Neuron (in vitro differentiated cells): ENCODE measurements at regions not wholly inside any gene's neighbourhood (a gene's known extent, or its start where the extent isn't known, plus 50 kb on each side); places are given as distances from the start of the nearest gene placed in this dataset.

Source experiments
- H2AFZ ChIP-seq: one replicate; pipeline ENCODE4 v1.6.1; 2013; ENCODE audit warnings: low read depth, mild to moderate bottlenecking, inconsistent platforms, low read length, moderate library complexity
- H3K27me3 ChIP-seq: one replicate; pipeline ENCODE4 v1.6.1; 2013; ENCODE audit warnings: low read length; ENCODE audit not compliant: insufficient read depth
- H3K36me3 ChIP-seq: one replicate; pipeline ENCODE4 v1.6.1; 2013; ENCODE audit warnings: low read length; ENCODE audit not compliant: insufficient read depth
- H3K4me1 ChIP-seq: one replicate; pipeline ENCODE4 v1.6.1; 2013; ENCODE audit warnings: low read length; ENCODE audit not compliant: insufficient read depth
- H3K4me3 ChIP-seq: 2 replicates; pipeline ENCODE4 v1.5.1; 2013; ENCODE audit warnings: mild to moderate bottlenecking, low read length, moderate library complexity
- H3K9me3 ChIP-seq: one replicate; pipeline ENCODE4 v1.6.1; 2013; ENCODE audit warnings: low read length

DNA sequence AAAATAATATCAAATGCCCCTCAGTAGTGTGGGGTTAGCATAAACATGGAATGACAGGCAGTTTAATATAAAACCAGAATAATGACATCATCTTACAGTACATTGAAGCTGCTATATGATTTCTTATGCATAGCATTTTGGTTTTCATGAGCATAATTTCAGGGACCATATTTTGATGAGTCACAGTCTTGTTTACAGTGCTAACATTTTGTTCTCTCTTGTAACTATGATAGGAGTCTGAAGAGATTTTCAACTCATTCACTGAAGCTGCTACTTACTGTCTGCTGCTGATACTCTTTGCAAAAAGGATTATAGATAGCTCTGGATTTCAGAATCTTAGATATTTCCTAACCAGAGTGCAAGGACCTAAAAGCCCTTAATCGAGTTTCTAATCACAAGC is 92.6 kb upstream of the CCDC54 start:
- Histone ChIP-seq H3K4me3 (no peak overlapping the region), H2AFZ (no peak overlapping the region), H3K27me3 (no peaks in the 10 kb centered on the region), H3K4me1 (no peaks in the 10 kb centered on the region), H3K9me3 (no peaks in the 10 kb centered on the region), H3K36me3 (no peaks in the 10 kb centered on the region)

DNA sequence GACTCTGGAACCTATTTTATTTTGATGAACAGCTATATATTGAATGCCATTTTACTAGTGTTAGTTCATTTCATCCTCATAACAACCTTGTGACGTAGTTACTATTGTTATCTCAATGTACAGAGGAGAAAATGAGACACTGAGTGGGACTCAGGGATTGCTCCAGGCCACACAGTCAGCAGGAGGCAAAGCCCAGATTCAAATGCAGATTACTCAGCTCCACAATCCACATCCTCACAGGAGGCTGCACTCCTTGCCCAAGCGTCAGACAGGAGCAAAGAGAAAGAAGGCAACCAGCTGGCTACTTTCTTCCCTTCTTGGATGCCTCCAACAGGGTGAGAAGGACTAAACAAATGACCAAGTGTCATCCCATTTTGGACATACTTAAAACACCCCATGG is 92.0 kb upstream of the CCDC54 start:
- Histone ChIP-seq H3K4me3 (no peak overlapping the region), H3K4me1 (no peaks in the 10 kb centered on the region), H3K36me3 (no peaks in the 10 kb centered on the region), H3K9me3 (no peaks in the 10 kb centered on the region), H3K27me3 (no peaks in the 10 kb centered on the region), H2AFZ (no peak overlapping the region)

DNA sequence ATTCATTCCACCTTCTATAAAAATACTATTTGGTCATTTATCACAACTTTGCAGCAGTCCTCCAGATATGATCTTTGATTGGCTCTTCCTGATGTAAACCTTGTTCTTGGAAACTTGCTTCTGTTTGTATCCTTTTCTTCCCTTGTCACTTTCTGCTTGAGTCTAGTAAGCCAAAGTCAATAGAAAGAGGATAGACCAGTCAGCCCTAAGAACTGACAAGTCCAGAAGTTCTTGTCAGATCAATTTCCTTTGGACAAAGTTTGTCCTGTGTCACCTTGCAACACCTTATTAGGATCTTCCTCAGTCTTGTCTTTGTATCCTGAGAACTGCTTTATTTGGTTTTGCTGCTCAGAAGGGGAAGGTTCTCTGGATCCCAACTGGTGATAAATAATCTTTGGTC is 87.9 kb upstream of the CCDC54 start:
- H3K4me3 ChIP-seq: no peak overlapping the region
- no peaks in the 10 kb centered on the region for H3K36me3 ChIP-seq
- no peaks in the 10 kb centered on the region for H3K4me1 ChIP-seq
- no peaks in the 10 kb centered on the region for H3K27me3 ChIP-seq
- no peaks in the 10 kb centered on the region for H3K9me3 ChIP-seq
- no peak overlapping the region for H2AFZ ChIP-seq

DNA sequence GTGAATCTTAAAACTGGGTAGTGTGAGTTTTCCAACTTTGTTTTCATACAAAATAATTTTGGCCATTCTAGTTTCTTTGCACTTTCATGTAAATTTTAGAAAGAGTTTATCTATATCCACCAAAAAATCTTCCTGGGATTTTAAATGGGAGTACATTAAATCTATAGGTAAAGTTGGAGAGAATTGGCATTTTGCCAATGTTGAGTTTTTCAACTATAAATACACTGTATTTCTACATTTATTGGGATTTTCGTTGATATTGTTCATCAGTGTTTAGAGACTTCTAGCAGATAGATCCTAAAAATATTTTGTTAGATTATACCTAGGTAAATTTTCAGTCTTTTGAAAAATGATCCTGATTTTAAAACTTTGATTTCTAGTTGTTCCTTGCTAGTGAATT is 83.1 kb upstream of the CCDC54 start:
- no peaks in the 10 kb centered on the region for H3K4me1 ChIP-seq
- H3K4me3 ChIP-seq: no peak overlapping the region
- H3K27me3 ChIP-seq: no peaks in the 10 kb centered on the region
- H3K36me3 ChIP-seq: no peaks in the 10 kb centered on the region
- no peaks in the 10 kb centered on the region for H3K9me3 ChIP-seq
- H2AFZ ChIP-seq: no peak overlapping the region

DNA sequence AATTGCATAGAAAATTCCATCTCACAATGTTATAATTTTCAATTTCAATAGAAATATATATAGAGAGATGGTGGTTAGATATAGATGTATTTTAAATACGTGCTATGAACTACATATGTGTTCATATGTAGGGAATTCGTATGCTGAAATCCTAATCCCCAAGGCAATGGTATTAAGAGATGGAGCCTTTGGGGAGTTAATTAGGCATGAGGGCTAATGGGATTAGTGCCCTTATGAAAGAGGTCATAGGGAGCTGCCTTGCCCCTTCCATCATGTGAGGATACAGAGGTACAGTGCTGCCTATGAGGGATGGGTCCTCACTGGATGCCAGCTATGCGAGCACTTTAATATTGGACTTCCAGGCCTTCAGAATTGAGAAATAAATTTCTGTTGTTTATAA is 79.6 kb upstream of the CCDC54 start:
- Histone ChIP-seq H3K4me3 (no peak overlapping the region), H3K36me3 (no peaks in the 10 kb centered on the region), H3K9me3 (no peaks in the 10 kb centered on the region), H3K27me3 (no peaks in the 10 kb centered on the region), H2AFZ (no peak overlapping the region), H3K4me1 (no peaks in the 10 kb centered on the region)

DNA sequence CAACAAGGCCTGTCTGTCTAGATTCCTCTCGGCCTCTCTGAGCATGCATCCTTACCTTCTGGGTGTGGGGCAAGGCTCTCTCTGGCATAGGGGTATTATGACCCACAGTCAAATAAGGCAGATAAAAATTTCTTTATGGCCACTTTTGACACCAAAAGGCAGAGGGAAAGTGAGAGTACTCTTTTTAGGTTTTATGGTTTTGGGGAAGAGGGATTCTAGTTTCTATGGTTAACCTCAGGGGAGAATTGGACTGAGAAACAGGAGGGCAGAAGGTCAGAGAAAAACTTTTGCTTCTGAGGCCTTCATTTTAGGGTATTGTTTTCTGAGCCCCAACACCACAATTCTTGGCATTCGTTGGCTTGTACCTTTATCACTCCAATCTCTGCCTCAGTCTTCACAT is 70.0 kb upstream of the CCDC54 start:
- H2AFZ ChIP-seq: no peak overlapping the region
- H3K9me3 ChIP-seq: no peaks in the 10 kb centered on the region
- H3K4me3 ChIP-seq: no peak overlapping the region
- H3K27me3 ChIP-seq: no peaks in the 10 kb centered on the region
- H3K36me3 ChIP-seq: no peaks in the 10 kb centered on the region
- H3K4me1 ChIP-seq: no peaks in the 10 kb centered on the region

DNA sequence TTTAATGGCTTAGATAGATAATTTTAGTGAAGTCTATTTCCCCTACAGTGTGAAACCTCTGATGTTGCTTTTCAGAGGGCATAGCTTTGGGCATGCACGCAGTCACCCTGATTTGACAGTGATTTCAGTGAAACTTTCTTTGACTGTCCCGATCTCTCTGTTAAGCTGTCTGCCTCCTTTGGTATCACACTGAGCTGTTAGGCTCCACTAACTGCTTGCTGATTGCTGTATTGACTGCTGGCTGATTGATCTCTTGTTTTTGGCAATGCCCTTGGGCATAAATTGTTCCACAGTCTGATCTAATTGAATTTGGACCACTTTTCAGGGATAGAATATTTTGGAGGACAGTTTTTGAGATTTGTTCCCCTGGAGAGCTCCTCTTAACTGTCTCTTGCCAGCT is 68.5 kb upstream of the CCDC54 start:
- H3K9me3 ChIP-seq: no peaks in the 10 kb centered on the region
- no peak overlapping the region for H2AFZ ChIP-seq
- H3K4me1 ChIP-seq: no peaks in the 10 kb centered on the region
- no peak overlapping the region for H3K4me3 ChIP-seq
- H3K36me3 ChIP-seq: no peaks in the 10 kb centered on the region
- no peaks in the 10 kb centered on the region for H3K27me3 ChIP-seq

DNA sequence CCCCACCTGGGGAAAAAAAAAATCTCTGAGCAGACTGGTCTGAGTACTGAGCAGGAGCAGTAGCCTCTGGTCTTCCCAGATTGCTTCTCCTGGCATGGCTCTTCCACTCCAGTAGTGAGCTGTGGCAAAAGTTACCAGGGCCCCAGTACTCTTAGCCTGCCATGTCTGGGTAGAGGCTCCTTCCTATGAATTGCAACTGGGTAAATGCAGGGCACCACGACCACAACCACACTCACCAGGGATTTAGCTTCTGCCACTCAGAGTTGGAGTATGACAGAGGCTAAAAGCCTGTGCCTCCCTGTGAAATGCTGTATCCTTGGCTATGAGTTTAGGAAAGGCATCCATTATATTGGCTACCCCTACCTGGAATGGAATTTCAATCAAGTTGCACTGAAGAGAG is 67.9 kb upstream of the CCDC54 start:
- H3K9me3 ChIP-seq: no peaks in the 10 kb centered on the region
- no peak overlapping the region for H3K4me3 ChIP-seq
- H3K4me1 ChIP-seq: no peaks in the 10 kb centered on the region
- H2AFZ ChIP-seq: no peak overlapping the region
- no peaks in the 10 kb centered on the region for H3K27me3 ChIP-seq
- H3K36me3 ChIP-seq: no peaks in the 10 kb centered on the region

DNA sequence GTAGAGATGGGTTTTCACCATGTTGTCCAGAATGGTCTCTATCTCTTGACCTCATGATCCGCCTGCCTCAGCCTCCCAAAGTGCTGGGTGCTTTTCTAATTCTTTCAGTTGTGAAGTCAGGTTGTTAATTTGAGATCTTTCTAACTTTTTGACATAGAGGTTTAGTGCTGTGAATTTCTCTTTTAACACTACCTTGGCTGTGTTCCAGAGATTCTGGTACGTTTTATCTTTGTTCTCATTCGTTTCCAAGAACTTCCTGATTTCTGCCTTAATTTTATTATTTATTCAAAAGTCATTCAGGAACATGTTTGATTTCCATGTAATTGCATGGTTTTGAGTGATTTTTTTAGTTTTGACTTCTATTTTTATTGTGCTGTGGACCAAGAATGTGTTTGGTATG is 63.5 kb upstream of the CCDC54 start:
- H3K27me3 ChIP-seq: no peaks in the 10 kb centered on the region
- H2AFZ ChIP-seq: no peak overlapping the region
- H3K4me1 ChIP-seq: no peaks in the 10 kb centered on the region
- no peaks in the 10 kb centered on the region for H3K9me3 ChIP-seq
- H3K36me3 ChIP-seq: no peaks in the 10 kb centered on the region
- H3K4me3 ChIP-seq: no peak overlapping the region

DNA sequence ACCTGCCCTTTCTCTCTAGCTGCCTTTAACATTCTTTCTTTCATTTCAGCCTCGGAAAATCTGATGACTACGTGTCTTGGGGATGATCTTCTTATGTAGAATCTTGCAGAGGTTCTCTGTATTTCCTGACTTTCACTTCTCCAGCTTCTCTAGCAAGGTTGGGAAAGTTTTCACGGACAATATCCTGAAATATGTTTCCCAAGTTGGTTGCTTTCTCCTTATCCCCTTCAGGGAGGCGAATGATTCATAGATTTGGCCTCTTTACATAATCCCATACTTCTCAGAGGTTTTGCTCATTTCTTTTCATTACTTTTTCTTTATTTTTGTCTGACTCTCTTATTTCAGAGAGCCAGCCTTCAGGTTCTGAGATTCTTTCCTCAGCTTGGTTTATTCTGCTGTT is 62.1 kb upstream of the CCDC54 start:
- Histone ChIP-seq H3K9me3 (no peaks in the 10 kb centered on the region), H3K4me1 (no peaks in the 10 kb centered on the region), H3K36me3 (no peaks in the 10 kb centered on the region), H3K27me3 (no peaks in the 10 kb centered on the region), H2AFZ (no peak overlapping the region), H3K4me3 (no peak overlapping the region)

DNA sequence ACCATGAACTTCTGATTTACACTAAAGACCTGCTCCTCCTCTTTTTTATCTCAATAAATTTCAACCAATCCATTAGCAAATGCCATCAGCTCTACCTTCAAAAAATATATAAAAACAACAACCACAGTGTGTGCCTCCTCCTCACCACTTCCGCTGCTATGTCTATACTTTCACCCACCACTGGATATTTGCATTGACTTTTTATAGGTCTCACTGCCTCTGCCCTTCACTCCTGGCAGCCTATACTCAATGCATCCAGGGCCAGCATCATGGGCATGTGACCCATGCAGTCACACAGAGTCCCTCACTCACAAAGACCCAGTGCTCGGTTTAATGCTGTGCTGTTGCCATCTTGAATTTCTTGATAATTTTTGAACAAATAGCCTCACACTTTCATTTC is 53.5 kb upstream of the CCDC54 start:
- no peaks in the 10 kb centered on the region for H3K36me3 ChIP-seq
- no peak overlapping the region for H3K4me3 ChIP-seq
- no peaks in the 10 kb centered on the region for H3K27me3 ChIP-seq
- H3K4me1 ChIP-seq: no peaks in the 10 kb centered on the region
- no peak overlapping the region for H2AFZ ChIP-seq
- no peaks in the 10 kb centered on the region for H3K9me3 ChIP-seq

DNA sequence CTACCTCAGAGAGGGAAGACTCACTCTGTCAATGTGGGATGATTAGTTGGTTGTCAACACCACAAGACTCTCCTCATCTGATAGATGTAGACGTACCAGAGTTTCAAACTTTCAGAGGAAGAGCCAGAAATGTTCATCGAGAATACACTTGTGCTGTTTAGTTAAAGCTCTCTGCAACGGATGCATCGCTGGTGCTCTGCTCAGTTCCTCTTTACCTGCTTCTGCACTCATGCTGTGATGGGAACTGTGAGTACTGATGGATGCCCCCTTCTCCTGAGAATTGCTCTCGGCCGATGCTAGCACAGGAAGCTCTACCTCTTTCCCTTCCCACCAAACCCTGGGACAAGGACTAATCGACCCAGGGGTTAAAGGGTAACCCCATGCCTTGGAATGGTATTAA is 51.8 kb upstream of the CCDC54 start:
- H3K4me3 ChIP-seq: no peak overlapping the region
- no peaks in the 10 kb centered on the region for H3K36me3 ChIP-seq
- H3K27me3 ChIP-seq: no peaks in the 10 kb centered on the region
- H3K9me3 ChIP-seq: no peaks in the 10 kb centered on the region
- H3K4me1 ChIP-seq: no peaks in the 10 kb centered on the region
- no peak overlapping the region for H2AFZ ChIP-seq
